Stimulated activated CD8-positive, alpha-beta memory T cell treated with anti-CD3 and anti-CD28 coated beads, Interleukin-12 subunit alpha, Interleukin-12 subunit beta, amount 100 ng/mL, for 4 hours (primary cell): ENCODE measurements at regions not wholly inside any gene's neighbourhood (a gene's known extent, or its start where the extent isn't known, plus 50 kb on each side); places are given as distances from the start of the nearest gene placed in this dataset.
"Not testable (repeated sequence)": the region's sequence is repeated elsewhere in the genome, so short reads cannot be mapped to it uniquely, and the experiment has no call there.

Experiments
- DNase-seq: peaks from one replicate; pipeline ENCODE4 v3.0.0-alpha.2; 2020; ENCODE audit warnings: low read depth

- not testable (repeated sequence) for DNase-seq
Measured at GRCh38 chr14:37712476-37712860, 117.0 kb downstream of the TTC6 start.

- no peak for DNase-seq
Measured at GRCh38 chr14:37712976-37713431, 117.6 kb downstream of the TTC6 start.

- DNase-seq: no peak
Measured at GRCh38 chr14:37720131-37720530, 124.7 kb downstream of the TTC6 start.

- no peak for DNase-seq
Measured at GRCh38 chr14:37721976-37722659, 126.7 kb downstream of the TTC6 start.

- no peak for DNase-seq
Measured at GRCh38 chr14:37723515-37723914, 128.1 kb downstream of the TTC6 start.

GRCh38 chr14:37726708-37727107, 131.3 kb downstream of the TTC6 start:
- no peak for DNase-seq

GRCh38 chr14:37729218-37729617, 133.8 kb downstream of the TTC6 start:
- no peak for DNase-seq

- DNase-seq: no peak
Measured at GRCh38 chr14:37731094-37731493, 135.7 kb downstream of the TTC6 start.

- DNase-seq: no peak
Measured at GRCh38 chr14:37745657-37746056, 150.2 kb downstream of the TTC6 start.

- no peak for DNase-seq
Measured at GRCh38 chr14:37746140-37746832, 150.9 kb downstream of the TTC6 start.

GRCh38 chr14:37753459-37753858, 158.0 kb downstream of the TTC6 start:
- no peak for DNase-seq

- not testable (repeated sequence) for DNase-seq
Measured at GRCh38 chr14:37760275-37760674, 164.8 kb downstream of the TTC6 start.

- DNase-seq: no peak
Measured at GRCh38 chr14:37763266-37763665, 167.8 kb downstream of the TTC6 start.

- DNase-seq: not testable (repeated sequence)
Measured at GRCh38 chr14:37772283-37772682, 176.9 kb downstream of the TTC6 start.

GRCh38 chr14:37776791-37777499, 181.5 kb downstream of the TTC6 start:
- DNase-seq: no peak

GRCh38 chr14:37778135-37778943, 182.9 kb downstream of the TTC6 start:
- no peak for DNase-seq

GRCh38 chr14:37779480-37779879, 184.1 kb downstream of the TTC6 start:
- no peak for DNase-seq

GRCh38 chr14:37780731-37781130, 185.3 kb downstream of the TTC6 start:
- DNase-seq: not testable (repeated sequence)

GRCh38 chr14:37784203-37784826, 188.9 kb downstream of the TTC6 start:
- DNase-seq: not testable (repeated sequence)

- not testable (repeated sequence) for DNase-seq
Measured at GRCh38 chr14:37784827-37785223, 189.4 kb downstream of the TTC6 start.

- not testable (repeated sequence) for DNase-seq
Measured at GRCh38 chr14:37785298-37785697, 189.9 kb downstream of the TTC6 start.
